ENCODE measurements at regions not wholly inside any gene's neighbourhood (a gene's known extent, or its start where the extent isn't known, plus 50 kb on each side); places are given as distances from the start of the nearest gene placed in this dataset.

GRCh38 chr13:34667286-34668218, 274.5 kb upstream of the NBEA start:
- H3K27me3 ChIP-seq (ENCODE audit: insufficient read depth, low read length), result no peaks in the 10 kb centered on the region
- no peak overlapping the region for H3K14ac ChIP-seq (ENCODE audit: insufficient read depth, low read length)
- H2BK120ac ChIP-seq (ENCODE audit: low read depth, low read length, poor library complexity, severe bottlenecking), result no peak overlapping the region
- H3K27ac ChIP-seq (ENCODE audit: insufficient read length, low read depth, low read length), result no peak overlapping the region
- Mint-ChIP-seq H3K9me3 (peaks cover 0 to 4% of the 10 kb centered on the region in 2 experiments; a peak in 2 of 5 replicates), H3K4me3 (no peak overlapping the region), H3K27ac (no peak overlapping the region; a peak in 1 of 7 replicates), H3K4me1 (peaks cover 0 to 2% of the 10 kb centered on the region in 2 experiments; a peak in 2 of 4 replicates), H3K36me3 (ENCODE audit: insufficient read depth in 1 of 3, low read depth in 3 of 3) (no peaks in the 10 kb centered on the region; a peak in 1 of 7 replicates), H3K27me3 (ENCODE audit: low read depth) (no peaks in the 10 kb centered on the region)
- no peak overlapping the region for H2AK5ac ChIP-seq (ENCODE audit: insufficient read length, low read length)
- no peak overlapping the region for H2BK12ac ChIP-seq (ENCODE audit: insufficient read length, low read depth, low read length)
- H3K4ac ChIP-seq (ENCODE audit: low read depth, low read length), result no peak overlapping the region
- H3K18ac ChIP-seq (ENCODE audit: insufficient read length, low read depth, low read length), result no peak overlapping the region
- H2BK5ac ChIP-seq (ENCODE audit: insufficient read length, low read length), result no peak overlapping the region
- no peak overlapping the region for H2BK20ac ChIP-seq (ENCODE audit: low read depth, low read length, poor library complexity, severe bottlenecking)
- no peak overlapping the region for H4K5ac ChIP-seq (ENCODE audit: insufficient read length, low read depth, low read length)
- no peak overlapping the region for H3K4me2 ChIP-seq (ENCODE audit: insufficient read depth, insufficient read length, low read length)
- H3K23ac ChIP-seq (ENCODE audit: insufficient read length, low read depth, low read length), result no peak overlapping the region
- no peak overlapping the region for H2AFZ ChIP-seq (ENCODE audit: low read length)
- no peak overlapping the region for H4K8ac ChIP-seq (replicated peaks; ENCODE audit: insufficient read length, low read depth, low read length)
- no CpG with 5 or more reads among the region's 11 CpGs for WGBS (ENCODE audit: extremely low coverage, insufficient read length, low lambda C conversion rate)
- no peaks in the 10 kb centered on the region for H3K79me1 ChIP-seq (ENCODE audit: insufficient read depth, low read depth, low read length, poor library complexity, severe bottlenecking)
- H3K23me2 ChIP-seq (ENCODE audit: insufficient read length, low read depth, low read length, poor library complexity, severe bottlenecking), result no peaks in the 10 kb centered on the region
- H3K56ac ChIP-seq (ENCODE audit: insufficient read length, low read depth, low read length), result no peak overlapping the region
- H3K4me1 ChIP-seq (ENCODE audit: insufficient read depth, low read length), result no peaks in the 10 kb centered on the region
- no peak overlapping the region for H4K91ac ChIP-seq (ENCODE audit: insufficient read length, low read depth, low read length)
- H3K79me2 ChIP-seq (ENCODE audit: insufficient read depth, low read length), result no peaks in the 10 kb centered on the region
- no peak overlapping the region for H3T11ph ChIP-seq (ENCODE audit: low read length)
- H4K20me1 ChIP-seq (ENCODE audit: control insufficient read depth, insufficient read depth, insufficient read length), result no peaks in the 10 kb centered on the region
- H3K9ac ChIP-seq (ENCODE audit: extremely low read depth, insufficient read length, low read length), result no peak overlapping the region
- H3K9me3 ChIP-seq (ENCODE audit: control insufficient read depth, low read depth, low read length), result no peaks in the 10 kb centered on the region
- no peak for TF ChIP-seq CTCF (conservative IDR thresholded peaks at IDR 0.05)
- no peak overlapping the region for H2BK15ac ChIP-seq (ENCODE audit: low read depth, low read length)
- no peak for DNase-seq

Measured in H9 (cell line).